ENCODE measurements at regions not wholly inside any gene's neighbourhood (a gene's known extent, or its start where the extent isn't known, plus 50 kb on each side); places are given as distances from the start of the nearest gene placed in this dataset.

DNA sequence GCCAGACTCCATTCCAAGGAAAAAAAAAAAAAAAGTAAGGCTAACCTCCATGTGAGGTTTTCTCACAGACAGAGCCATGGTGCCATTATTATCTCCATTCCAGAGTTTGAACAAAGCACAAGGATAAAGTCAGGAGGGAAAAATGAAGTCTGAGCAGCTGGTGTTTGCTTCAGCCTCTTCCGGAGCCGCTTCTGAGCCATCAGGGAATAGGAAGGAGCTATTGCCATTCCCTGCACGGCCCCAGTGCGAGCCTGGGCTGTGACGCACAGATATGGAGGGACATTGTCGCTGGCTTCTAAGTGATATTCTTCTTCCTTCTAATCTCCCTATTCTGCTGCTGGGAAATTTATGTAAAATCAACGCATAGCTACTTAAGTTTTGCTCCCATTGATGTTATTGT lies 69.5 kb upstream of the PIRT start:
- TF ChIP-seq, protein P1, sequence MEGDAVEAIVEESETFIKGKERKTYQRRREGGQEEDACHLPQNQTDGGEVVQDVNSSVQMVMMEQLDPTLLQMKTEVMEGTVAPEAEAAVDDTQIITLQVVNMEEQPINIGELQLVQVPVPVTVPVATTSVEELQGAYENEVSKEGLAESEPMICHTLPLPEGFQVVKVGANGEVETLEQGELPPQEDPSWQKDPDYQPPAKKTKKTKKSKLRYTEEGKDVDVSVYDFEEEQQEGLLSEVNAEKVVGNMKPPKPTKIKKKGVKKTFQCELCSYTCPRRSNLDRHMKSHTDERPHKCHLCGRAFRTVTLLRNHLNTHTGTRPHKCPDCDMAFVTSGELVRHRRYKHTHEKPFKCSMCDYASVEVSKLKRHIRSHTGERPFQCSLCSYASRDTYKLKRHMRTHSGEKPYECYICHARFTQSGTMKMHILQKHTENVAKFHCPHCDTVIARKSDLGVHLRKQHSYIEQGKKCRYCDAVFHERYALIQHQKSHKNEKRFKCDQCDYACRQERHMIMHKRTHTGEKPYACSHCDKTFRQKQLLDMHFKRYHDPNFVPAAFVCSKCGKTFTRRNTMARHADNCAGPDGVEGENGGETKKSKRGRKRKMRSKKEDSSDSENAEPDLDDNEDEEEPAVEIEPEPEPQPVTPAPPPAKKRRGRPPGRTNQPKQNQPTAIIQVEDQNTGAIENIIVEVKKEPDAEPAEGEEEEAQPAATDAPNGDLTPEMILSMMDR (conservative IDR thresholded peaks at IDR 0.05), result no peak
- DNase-seq, result no peak
- Histone ChIP-seq H4K91ac (ENCODE audit: insufficient read length, low read depth, low read length) (no peak overlapping the region), H4K8ac (replicated peaks; ENCODE audit: insufficient read length, low read depth, low read length) (no peak overlapping the region), H3K4me2 (ENCODE audit: insufficient read depth, insufficient read length, low read length) (no peak overlapping the region), H3K23ac (ENCODE audit: insufficient read length, low read depth, low read length) (no peak overlapping the region), H3K9me3 (ENCODE audit: control insufficient read depth, low read depth, low read length) (no peaks in the 10 kb centered on the region), H3K9ac (ENCODE audit: extremely low read depth, insufficient read length, low read length) (no peak overlapping the region), H2BK5ac (ENCODE audit: insufficient read length, low read length) (no peak overlapping the region), H3K79me2 (ENCODE audit: insufficient read depth, low read length) (no peaks in the 10 kb centered on the region), H3K27me3 (ENCODE audit: insufficient read depth, low read length) (no peaks in the 10 kb centered on the region), H4K5ac (ENCODE audit: insufficient read length, low read depth, low read length) (no peak overlapping the region), H4K20me1 (ENCODE audit: control insufficient read depth, insufficient read depth, insufficient read length) (no peaks in the 10 kb centered on the region), H3K27ac (ENCODE audit: insufficient read length, low read depth, low read length) (no peak overlapping the region), H3K79me1 (ENCODE audit: insufficient read depth, low read depth, low read length, poor library complexity, severe bottlenecking) (no peaks in the 10 kb centered on the region), H3K18ac (ENCODE audit: insufficient read length, low read depth, low read length) (no peak overlapping the region), H3K56ac (ENCODE audit: insufficient read length, low read depth, low read length) (no peak overlapping the region), H3K4me1 (ENCODE audit: insufficient read depth, low read length) (no peaks in the 10 kb centered on the region), H2AFZ (ENCODE audit: low read length) (no peak overlapping the region), H2BK20ac (ENCODE audit: low read depth, low read length, poor library complexity, severe bottlenecking) (no peak overlapping the region), H2BK12ac (ENCODE audit: insufficient read length, low read depth, low read length) (no peak overlapping the region), H3T11ph (ENCODE audit: low read length) (no peak overlapping the region), H2AK5ac (ENCODE audit: insufficient read length, low read length) (no peak overlapping the region), H3K23me2 (ENCODE audit: insufficient read length, low read depth, low read length, poor library complexity, severe bottlenecking) (no peaks in the 10 kb centered on the region), H2BK15ac (ENCODE audit: low read depth, low read length) (no peak overlapping the region), H3K14ac (ENCODE audit: insufficient read depth, low read length) (no peak overlapping the region), H3K4ac (ENCODE audit: low read depth, low read length) (no peak overlapping the region), H2BK120ac (ENCODE audit: low read depth, low read length, poor library complexity, severe bottlenecking) (no peak overlapping the region)
- Mint-ChIP-seq H3K4me1 (peaks cover 4 to 6% of the 10 kb centered on the region in 2 experiments; a peak in 1 of 4 replicates), H3K27me3 (ENCODE audit: low read depth) (peaks cover 2% of the 10 kb centered on the region; the same call in 1 of the 2 replicates), H3K36me3 (ENCODE audit: insufficient read depth in 1 of 3, low read depth in 3 of 3) (peaks cover 4 to 7% (median 6%) of the 10 kb centered on the region in 3 experiments; a peak in 6 of 7 replicates), H3K27ac (no peak overlapping the region), H3K9me3 (peaks cover 10 to 14% of the 10 kb centered on the region in 2 experiments), H3K4me3 (no peak overlapping the region)
- WGBS (ENCODE audit: extremely low coverage, insufficient read length, low lambda C conversion rate), result no CpG with 5 or more reads among the region's 7 CpGs
